Lung microvascular endothelial cell (primary cell): ENCODE measurements at regions not wholly inside any gene's neighbourhood (a gene's known extent, or its start where the extent isn't known, plus 50 kb on each side); places are given as distances from the start of the nearest gene placed in this dataset.
"Not testable (repeated sequence)": the region's sequence is repeated elsewhere in the genome, so short reads cannot be mapped to it uniquely, and the experiment has no call there.

Experiments used
- DNase-seq, 2 donors: peaks; one replicate each; pipeline versions ENCODE4 v3.0.0 to v3.0.0-alpha.2; 2010; ENCODE audit warnings: low read depth in 2 of 2

DNA sequence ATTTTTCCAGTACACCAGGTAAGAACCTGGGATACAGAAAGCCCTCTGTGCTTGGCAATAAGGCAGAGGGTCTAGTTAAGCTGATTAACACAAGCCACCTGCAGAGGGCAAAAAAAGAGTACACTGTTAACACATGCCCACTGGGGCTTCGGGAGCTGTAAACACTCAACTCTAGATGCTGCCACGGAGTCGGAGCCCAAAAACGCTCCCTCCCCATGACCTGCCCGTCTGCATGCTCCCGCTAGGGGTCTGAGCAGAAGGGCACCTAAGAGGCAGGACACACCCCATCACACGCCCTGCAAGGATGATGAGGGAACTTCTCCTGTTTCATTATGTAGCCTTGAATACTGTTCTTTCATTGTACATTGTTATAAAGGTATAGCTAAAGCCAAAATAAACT, 715.6 kb upstream of the AADAT start:
- DNase-seq: no peak

- DNase-seq: no peak
Measured at GRCh38 chr4:170804930-170805329, 715.2 kb upstream of the AADAT start.

GRCh38 chr4:170803492-170803891, 713.7 kb upstream of the AADAT start:
- no peak for DNase-seq

DNA sequence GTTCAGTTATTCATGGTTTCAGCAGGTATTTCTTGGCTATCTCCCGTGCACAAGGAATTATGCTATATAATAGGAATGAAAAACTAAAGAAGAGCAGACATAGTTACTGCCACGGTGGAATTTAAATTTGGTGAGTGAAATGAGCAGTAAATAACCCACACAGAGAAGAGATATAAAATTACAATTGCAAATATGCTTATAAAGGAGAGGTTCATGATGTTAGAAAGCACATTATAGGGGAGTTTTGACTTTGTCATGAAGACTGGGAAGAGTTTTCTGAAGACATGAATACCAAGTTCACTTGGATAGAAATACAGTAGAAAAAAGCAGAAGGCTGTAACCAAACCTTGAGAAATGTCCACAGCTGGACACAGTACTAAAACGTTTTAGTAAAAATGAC, 712.0 kb upstream of the AADAT start:
- no peak for DNase-seq

GRCh38 chr4:170794525-170794924, 704.8 kb upstream of the AADAT start:
- DNase-seq: no peak

GRCh38 chr4:170788540-170789051, 698.8 kb upstream of the AADAT start:
- not testable (repeated sequence) for DNase-seq

DNA sequence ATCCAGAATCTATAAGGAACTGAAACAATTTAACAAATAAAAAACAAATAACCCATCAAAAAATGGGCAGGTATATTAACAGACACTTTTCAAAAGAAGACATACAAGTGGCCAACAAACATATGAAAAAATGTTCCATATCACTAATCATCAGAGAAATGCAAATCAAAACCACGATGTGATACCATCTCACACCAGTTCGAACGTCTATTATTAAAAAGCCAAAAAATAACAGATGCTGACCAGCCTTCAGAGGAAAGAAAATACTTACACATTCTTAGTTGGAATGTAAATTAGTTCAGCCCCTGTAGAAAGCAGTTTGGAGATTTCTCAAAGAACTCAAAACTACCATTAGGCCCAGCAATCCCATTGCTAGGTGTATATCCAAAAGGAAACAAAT, 687.9 kb upstream of the AADAT start:
- no peak for DNase-seq

- DNase-seq: no peak
Measured at GRCh38 chr4:170776983-170777382, 687.2 kb upstream of the AADAT start.

GRCh38 chr4:170775851-170776250, 686.1 kb upstream of the AADAT start:
- no peak for DNase-seq

DNA sequence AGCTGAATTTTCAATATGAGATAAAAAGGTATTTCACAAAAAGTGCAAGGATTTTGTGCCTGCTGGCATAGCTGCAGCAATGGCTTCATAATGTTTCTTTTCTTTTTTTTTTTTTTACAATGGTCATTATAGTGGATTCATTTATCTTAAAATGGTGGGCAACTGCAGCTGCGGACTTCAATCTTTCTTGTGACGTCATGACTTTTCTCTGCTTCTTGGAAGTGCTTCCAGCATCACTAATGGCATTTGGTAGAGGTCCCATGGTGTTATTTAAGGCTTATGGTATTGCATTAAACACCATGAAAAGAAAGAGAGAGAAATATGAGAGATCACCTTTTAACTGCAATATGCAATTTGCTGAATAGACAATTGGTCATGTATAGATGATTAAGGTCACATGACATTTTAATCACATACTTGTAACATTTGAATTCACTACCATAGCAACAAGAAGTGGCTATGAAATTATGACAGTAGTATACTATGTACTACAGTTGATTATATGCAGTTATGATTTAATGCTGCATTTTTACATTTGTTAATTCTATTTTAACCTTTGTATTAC, 684.0 kb upstream of the AADAT start:
- no peak for DNase-seq

DNA sequence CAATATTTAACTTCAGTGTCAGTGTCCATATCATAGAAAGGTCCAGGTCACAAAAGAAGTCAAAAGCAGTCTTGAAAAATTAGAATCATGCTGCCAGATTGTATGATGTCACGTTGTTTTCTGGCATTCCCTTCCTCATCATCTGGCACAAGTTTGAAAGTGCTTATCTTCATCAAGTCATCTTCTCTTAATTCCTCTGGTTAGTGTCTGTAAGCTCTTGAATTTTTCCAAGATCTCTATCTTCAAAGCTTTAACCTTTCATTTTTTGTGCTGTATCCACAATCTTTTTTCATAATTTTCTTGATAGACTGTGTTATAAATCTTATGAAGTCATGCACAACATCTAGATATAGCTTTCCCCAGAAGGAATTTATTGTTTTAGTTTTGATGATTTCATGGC, 682.7 kb upstream of the AADAT start:
- DNase-seq: no peak

DNA sequence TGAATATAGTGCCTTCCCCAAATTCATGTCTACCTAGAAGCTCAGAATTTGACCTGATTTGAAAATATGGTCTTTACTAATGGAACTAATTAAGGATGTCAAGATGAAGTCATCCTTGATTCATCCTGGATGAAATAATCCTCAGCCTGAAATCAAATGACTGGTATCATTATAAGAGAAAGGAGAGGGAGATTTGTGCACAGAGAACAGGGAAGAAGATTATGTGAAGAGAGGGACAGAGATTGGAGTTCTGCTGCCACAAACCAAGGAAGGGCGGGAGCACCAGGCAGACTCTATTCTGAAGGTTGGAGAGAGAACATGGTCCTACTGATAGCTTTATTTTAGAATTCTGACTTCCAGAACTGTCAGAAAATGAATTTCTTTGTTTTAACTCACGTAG, 680.9 kb upstream of the AADAT start:
- no peak for DNase-seq

- DNase-seq: no peak
Measured at GRCh38 chr4:170769862-170770261, 680.1 kb upstream of the AADAT start.

- no peak for DNase-seq
Measured at GRCh38 chr4:170758988-170759387, 669.2 kb upstream of the AADAT start.

DNA sequence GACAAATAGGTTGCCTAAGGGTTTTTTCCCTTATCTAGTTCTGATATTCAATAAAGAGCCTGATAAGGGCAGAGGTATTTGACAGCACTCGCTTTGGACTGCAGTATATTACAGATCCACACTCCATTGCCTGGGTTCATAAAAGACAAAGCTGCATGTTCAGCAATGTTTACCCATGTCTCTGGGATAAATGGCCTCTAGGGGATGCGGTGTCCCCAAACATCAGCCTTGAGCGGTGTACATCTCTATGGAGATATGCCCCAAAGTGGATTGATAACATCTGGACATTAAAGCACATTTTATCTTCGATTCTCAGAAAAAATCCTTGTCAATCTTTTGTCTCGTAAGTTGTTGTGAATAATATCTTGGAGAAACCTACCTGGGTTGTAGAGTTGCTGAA, 660.8 kb upstream of the AADAT start:
- no peak for DNase-seq

DNA sequence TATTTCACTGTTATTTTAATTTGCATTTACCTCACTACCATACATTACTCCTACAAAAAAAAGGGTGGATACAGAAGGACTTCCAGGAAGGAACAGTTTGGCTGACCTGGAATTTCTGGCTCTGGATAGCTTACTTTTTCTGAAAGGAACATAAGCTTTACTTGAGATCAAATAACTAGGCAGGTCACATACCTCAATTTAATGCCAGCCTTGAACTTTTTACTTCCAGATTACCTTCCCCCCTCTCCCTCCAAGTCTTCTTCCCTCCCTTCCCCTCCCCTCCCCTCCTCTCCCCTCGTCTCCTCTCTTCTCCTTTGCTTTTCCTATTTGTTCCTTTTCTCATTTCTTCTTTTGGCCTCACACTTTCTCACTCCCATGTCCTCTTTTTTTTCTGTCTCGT, 659.2 kb upstream of the AADAT start:
- DNase-seq: no peak

- no peak for DNase-seq
Measured at GRCh38 chr4:170743633-170744032, 653.9 kb upstream of the AADAT start.

- no peak for DNase-seq
Measured at GRCh38 chr4:170741856-170742255, 652.1 kb upstream of the AADAT start.

DNA sequence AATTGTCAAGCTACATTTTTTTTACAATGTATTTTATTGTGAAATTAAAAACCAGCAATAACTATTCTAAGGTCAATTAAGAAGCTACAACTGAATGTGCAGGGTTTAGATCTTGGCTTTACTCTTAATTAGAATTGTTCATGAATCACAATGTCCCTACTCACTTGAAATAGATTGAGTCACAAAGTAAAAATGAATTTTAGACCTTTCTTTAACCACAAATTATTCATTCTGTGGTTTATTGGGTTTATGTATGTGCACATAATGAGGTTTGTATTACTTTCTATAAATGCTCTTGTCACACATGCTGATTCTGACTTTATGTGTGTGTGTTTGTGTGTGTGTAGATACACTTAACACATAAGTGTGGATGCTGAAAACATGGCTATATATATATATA, 647.0 kb upstream of the AADAT start:
- DNase-seq: no peak

DNA sequence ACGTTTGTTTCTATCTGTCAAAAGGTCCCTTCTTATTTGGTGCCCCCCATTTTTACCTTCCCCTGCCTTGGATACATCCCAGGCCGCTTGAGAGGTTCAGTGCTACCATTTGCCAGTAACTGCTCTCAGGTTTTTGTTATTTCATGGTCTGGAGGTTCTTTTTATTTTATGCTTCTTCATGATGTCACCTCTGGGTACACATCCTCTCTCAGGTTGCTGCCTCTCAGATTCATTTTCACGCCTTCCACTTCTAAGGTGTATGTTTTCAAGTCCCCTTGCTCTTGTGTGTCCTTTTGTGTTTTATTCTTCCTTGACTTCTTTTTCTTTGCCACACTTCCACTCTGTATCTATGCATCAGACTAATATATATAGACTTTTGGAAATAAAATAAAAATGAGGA, 640.1 kb upstream of the AADAT start:
- no peak for DNase-seq

DNA sequence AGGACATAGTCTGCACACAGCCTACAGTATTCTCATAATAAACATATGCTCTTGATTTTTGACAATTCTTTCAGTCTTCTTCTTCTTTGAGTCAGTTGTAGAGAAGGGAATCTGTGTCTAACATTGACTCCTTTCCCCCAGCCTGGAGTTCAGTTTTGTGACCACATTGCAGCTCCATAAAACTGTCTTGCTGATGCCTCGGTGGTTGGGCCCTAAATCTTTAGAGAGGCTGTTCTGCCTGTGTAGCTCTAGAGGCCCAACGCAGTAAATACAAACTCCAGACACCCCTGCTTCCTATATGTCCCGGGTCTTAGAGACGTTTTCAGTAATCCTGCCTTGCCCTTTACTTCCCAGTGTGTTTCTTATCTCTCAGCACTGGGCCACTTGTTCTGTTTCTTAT, 639.5 kb upstream of the AADAT start:
- no peak for DNase-seq

DNA sequence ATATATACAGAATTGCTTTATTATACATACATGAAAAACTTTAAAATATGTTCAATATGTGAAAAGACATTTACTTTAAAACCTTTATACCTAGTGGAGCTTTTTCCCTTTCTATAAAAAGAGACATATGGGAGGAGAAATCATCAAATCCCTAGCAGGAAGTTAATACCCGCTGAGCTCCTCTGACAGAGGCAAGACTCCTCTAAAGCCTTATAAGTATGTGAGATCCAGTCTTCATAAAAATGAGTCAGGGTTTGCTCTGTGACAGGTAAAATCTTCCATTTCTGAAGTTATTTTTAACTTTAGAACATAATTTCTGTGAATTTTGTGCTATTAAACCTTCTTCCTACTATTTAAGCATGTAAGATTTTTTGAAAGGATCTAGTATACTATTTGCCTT, 634.4 kb upstream of the AADAT start:
- no peak for DNase-seq

GRCh38 chr4:170723171-170723570, 633.4 kb upstream of the AADAT start:
- no peak for DNase-seq

DNA sequence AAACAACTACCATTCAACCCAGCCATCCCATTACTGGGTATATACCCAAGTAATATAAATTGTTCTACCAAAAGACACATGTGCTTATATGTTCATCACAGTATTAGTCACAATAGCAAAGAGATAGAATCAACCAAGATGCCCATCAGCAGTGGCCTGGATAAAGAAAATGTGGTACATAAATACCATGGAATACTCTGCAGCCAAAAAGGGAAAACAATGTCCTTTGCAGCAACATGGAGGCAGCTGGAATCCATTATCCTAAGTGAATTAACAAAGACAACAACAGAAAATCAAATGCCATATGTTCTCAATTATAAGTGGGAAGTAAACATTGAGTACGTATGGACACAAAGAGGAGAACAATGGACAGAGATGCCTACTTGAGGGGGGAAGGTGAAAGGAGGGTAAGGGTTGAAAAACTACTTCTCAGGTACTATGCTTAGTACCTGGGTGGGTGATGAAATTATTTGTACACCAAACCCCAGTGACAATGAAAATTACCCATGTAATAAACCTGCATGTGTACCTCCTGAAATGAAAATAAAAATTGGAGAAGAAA, 632.1 kb upstream of the AADAT start:
- DNase-seq: no peak
